ENCODE measurements at regions not wholly inside any gene's neighbourhood (a gene's known extent, or its start where the extent isn't known, plus 50 kb on each side); places are given as distances from the start of the nearest gene placed in this dataset.

DNA sequence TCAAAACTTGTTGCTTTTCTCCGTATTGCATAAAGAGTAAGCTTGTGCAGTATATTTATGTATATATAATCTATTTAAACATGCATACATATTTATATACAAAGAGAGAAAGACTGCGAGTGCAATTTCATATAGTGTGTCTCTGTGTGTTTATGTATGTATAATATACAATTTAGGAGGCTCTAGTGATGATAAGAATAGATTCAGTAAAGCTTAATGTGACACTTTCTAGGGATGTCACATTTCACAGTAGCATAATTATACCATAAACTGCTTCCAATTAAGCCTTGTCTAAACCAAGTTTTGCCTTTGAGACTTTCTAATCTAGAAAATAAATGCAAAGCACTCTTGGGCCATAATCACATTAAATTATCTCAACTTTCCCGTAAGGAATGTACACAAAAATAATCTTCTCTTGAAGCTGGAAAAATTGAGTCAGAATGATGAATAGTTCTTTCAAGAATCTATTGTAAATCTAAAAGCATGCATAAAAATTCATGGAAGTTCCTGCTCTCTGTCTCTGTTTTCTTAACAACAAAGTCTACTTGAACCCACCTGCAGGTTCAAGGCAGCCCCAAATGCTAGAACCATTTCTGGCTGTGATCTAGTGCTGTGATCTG is 114.1 kb upstream of the NPY2R start:
- no peak for DNase-seq (ENCODE audit: low spot score)

DNA sequence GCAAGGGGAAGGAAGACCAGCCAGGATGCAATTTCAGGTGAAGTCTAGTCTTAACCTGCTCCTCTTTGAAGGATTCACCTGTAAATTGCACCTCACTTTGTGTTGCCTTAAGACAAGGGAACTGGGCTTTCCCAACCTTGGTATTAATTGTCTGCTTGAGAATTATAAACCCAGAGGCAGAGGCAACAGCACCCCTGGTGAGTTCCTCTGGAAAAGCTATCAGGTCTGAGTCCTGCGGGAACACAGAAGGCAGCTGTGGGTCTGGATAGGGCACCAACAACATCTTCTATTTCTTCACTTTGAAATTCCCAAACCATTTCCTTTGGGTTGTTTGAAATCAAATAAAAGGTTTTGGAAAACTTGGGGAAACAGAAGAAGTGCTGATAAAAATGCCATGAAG is 109.2 kb upstream of the NPY2R start:
- DNase-seq (ENCODE audit: low spot score) = no peak

DNA sequence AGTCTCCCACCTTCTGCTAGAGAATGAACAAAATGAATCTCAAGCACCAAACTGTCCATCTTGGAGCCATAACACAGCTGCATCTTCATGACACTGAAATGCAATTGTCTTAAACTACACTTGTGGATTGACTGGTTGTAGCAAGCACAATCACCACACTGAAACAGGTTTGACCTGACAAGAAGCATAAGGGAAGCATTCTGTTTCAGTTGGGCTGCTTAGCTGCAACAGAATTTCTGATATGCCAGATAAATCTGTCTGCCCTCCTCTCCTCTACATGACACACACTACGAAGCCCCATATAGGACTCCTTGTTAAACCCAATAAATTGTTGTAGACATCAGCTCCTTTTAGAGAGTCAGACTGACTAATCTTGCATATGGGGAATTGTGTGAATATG is 101.8 kb upstream of the NPY2R start:
- DNase-seq (ENCODE audit: low spot score) = no peak

DNA sequence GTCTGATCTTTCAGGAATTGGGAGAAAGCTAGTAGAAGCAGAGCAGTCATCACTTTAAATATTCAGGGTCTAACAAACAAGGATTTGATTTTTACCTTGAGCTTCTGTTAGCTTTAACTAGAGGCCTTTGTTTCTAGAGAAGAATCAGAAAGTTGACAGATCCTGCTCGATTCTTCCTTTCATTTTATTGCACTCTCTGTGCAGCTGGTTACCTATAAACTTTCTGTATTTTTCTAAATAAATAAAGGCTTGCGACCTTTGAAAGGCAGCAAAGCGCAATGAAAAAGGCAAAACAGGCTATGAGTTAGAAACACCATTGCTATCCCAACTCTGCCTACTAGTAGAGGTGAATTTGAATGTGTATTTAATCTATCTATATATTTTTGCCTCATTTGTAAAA is 101.4 kb upstream of the NPY2R start:
- DNase-seq (ENCODE audit: low spot score) = no peak

DNA sequence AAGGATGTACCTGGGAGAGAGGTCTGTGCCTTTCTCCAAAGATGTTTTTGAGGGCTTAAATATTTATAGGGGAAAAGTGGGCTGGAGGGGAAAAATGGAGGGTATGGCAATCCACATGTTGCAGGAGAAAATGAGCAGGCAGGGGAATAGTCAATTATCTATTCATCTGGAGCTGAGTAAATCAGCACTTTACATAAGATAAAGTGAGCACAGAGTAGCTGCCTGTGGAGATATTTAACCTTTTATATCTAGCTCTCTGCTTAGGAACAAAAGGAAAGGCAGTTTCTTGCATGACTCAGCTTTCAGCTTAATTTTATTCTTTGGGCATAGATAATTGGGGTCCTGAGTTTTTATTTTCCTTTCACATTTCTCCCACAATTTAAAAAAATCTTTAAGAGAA is 93.6 kb upstream of the NPY2R start:
- DNase-seq (ENCODE audit: low spot score) = no peak

DNA sequence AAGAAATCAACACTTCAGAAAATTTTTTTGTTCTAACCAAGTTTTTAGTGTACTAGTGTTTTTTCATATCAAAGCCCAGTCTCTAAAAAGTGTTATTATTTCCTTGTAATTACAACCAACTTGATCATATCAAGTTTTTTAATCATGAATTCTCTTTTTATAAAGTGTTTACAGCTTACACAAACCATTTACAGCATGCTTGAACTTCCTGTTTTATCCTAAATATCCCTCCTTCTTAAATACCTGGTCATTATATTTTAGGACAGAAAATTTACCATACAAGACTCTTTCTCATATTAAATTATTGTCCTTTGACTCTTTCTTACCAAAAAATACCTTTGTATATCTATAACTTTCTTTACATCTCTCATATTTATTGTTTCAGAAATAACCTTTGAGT is 89.4 kb upstream of the NPY2R start:
- DNase-seq (ENCODE audit: low spot score) = no peak

DNA sequence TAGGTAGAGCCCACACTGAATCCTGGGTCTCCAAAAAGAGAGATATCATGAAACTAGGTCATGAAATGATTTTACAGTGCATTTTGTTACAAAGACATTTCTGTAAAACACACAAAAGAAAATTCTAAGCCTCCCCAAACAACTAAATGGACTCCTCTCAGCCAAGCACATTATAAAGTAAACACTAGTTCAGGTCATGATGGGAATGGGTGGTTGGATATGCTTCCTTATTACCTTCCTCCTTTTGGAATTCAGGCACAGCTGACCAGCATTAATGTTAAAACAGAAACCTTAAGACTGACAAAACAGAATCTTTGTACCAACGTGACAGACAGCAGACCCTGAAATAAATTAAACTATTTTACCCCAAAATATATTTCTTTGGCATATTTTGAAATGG is 87.9 kb upstream of the NPY2R start:
- DNase-seq (ENCODE audit: low spot score) = no peak

DNA sequence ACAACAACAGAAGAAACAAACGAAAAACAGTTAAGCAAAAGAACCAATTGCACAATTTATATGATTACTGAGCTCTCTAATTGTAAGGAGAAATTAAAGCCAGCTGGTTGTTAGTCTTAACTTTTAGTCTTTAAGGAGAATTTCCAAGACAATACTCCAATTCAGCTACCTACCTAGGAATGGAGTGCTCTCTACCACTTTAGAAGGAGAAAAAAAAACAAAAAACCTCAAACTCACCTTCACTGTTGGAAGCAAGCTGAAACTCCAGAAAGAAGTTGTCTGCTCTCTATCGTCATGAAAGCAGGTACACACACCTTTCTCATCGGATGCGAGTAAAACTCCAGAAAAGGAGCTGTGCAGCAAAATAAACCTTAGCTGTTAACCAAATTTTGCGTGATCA is 86.1 kb upstream of the NPY2R start:
- DNase-seq (ENCODE audit: low spot score) = no peak

DNA sequence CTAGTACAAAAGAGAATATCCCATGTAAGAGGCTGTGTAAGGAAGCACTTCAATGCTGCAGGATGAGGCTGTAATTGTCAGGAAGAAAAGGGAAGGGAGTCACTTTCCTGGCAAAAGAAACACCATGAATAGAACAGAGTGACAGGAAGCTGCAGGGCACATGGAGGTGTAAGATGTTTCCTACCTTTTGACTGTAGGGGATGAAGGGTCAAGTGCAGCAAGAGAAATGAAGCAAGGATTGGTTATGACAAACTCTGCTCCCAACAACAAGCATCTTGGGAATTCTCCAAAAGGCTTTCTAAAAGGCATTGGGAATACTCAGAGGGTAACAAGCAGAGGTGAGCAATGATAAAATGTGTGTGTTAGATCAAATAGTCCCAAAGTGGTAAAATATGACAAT is 74.3 kb upstream of the NPY2R start:
- DNase-seq (ENCODE audit: low spot score) = no peak

DNA sequence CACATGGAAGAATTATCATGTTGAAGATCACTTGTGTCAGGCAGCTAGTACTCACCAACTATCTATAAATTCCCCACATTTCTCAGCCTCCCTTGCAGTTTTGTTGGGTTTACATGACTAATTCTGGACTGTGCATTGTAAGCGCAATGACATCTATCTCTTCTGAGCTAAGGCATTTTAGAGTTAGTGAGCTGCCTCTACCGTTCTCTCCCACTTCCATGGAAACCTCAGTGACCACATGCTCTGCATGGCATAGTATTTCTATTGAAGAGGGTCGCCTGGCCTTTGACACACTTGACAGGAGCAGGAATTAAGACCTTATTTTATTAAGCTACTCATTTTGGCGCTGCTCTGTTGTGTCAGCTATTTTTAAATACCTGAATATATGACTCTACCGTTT is 67.5 kb upstream of the NPY2R start:
- no peak for DNase-seq (ENCODE audit: low spot score)

DNA sequence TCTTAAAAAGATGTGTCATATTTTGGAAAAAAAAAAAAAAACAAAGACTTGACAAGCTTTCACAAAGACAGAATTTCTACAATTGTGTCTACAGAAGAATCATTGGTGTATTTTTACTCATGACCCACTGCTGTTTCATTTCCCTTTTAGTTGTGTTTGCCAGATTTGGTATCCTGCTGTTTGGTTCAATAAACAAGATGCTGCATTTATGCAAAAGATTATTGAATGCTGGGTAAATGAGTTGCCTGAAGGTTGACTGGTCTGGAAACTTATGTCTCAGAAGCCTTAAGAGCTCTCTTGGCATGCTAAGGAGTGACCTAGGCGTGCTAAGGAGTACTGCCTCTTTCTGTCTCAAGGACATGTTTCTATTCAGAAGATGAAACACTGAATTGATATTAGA is 64.9 kb upstream of the NPY2R start:
- no peak for DNase-seq (ENCODE audit: low spot score)

Data from Ammon's horn (tissue), 1 donor.